ENCODE measurements at regions not wholly inside any gene's neighbourhood (a gene's known extent, or its start where the extent isn't known, plus 50 kb on each side); places are given as distances from the start of the nearest gene placed in this dataset.

- TF ChIP-seq EP300 (IDR thresholded peaks at IDR 0.05) (no peak), POLR2A (IDR thresholded peaks at IDR 0.05; ENCODE audit: low read depth) (no peak), POLR2AphosphoS5 (IDR thresholded peaks at IDR 0.05) (no peak)
Measured at GRCh38 chrX:40504801-40505605, 75.8 kb upstream of the ATP6AP2 start.

Measured in esophagus muscularis mucosa (tissue), 3 donors.